Stimulated activated CD8-positive, alpha-beta memory T cell treated with anti-CD3 and anti-CD28 coated beads, Interleukin-2, amount 100 ng/mL, for 48 hours (primary cell): ENCODE measurements at regions not wholly inside any gene's neighbourhood (a gene's known extent, or its start where the extent isn't known, plus 50 kb on each side); places are given as distances from the start of the nearest gene placed in this dataset.
"Not testable (repeated sequence)": the region's sequence is repeated elsewhere in the genome, so short reads cannot be mapped to it uniquely, and the experiment has no call there.

Experiments used
- DNase-seq, 2 donors: peaks; one replicate each; pipeline ENCODE4 v3.0.0-alpha.2; 2020; ENCODE audit warnings: low read depth in 2 of 2

- DNase-seq, result no peak
Measured at GRCh38 chr2:131828164-131828561, 300.5 kb downstream of the CCDC74A start.

- not testable (repeated sequence) for DNase-seq
Measured at GRCh38 chr2:131828633-131829455, 301.2 kb downstream of the CCDC74A start.

- not testable (repeated sequence) for DNase-seq
Measured at GRCh38 chr2:131829456-131830241, 302.0 kb downstream of the CCDC74A start.

GRCh38 chr2:131830242-131830945, 302.7 kb downstream of the CCDC74A start:
- not testable (repeated sequence) for DNase-seq

- not testable (repeated sequence) for DNase-seq
Measured at GRCh38 chr2:131830946-131831310, 303.2 kb downstream of the CCDC74A start.

- DNase-seq, result not testable (repeated sequence)
Measured at GRCh38 chr2:131831450-131832208, 303.9 kb downstream of the CCDC74A start.

GRCh38 chr2:131832209-131832780, 304.6 kb downstream of the CCDC74A start:
- not testable (repeated sequence) for DNase-seq

GRCh38 chr2:131832917-131833316, 305.2 kb downstream of the CCDC74A start:
- not testable (repeated sequence) for DNase-seq

- not testable (repeated sequence) for DNase-seq
Measured at GRCh38 chr2:131833367-131834202, 305.9 kb downstream of the CCDC74A start.

GRCh38 chr2:131834203-131835020, 306.7 kb downstream of the CCDC74A start:
- not testable (repeated sequence) for DNase-seq

GRCh38 chr2:131835022-131835421, 307.3 kb downstream of the CCDC74A start:
- not testable (repeated sequence) for DNase-seq

- DNase-seq, result no peak
Measured at GRCh38 chr2:131835621-131836091, 308.0 kb downstream of the CCDC74A start.

GRCh38 chr2:131836116-131836515, 308.4 kb downstream of the CCDC74A start:
- DNase-seq, result not testable (repeated sequence)

- DNase-seq, result not testable (repeated sequence)
Measured at GRCh38 chr2:131844044-131844443, 316.4 kb downstream of the CCDC74A start.

GRCh38 chr2:131856202-131856601, 305.6 kb downstream of the ANKRD30BL start:
- not testable (repeated sequence) for DNase-seq

GRCh38 chr2:131858197-131858596, 303.6 kb downstream of the ANKRD30BL start:
- DNase-seq, result not testable (repeated sequence)
